Endothelial cell of umbilical vein (primary cell): ENCODE measurements at regions not wholly inside any gene's neighbourhood (a gene's known extent, or its start where the extent isn't known, plus 50 kb on each side); places are given as distances from the start of the nearest gene placed in this dataset.
"Not testable (repeated sequence)": the region's sequence is repeated elsewhere in the genome, so short reads cannot be mapped to it uniquely, and the experiment has no call there.

Experiments used
- BruUV-seq: library from RNA; stranded (reverse); fragments of 400-500 nt; replicated peaks from 2 replicates; lab custom pipeline; 2021; lab: Mats Ljungman, UMichigan
- CTCF ChIA-PET: fragments of 300-600, 350-600 bp; sonication (Branson Sonifier 250); formaldehyde crosslinking; loops from one replicate; lab custom pipeline; 2021; ENCODE audit warnings: antibody characterized with exemption, inconsistent platforms; lab: Charles Lee
- POLR2A ChIA-PET: fragments of 300-600, 350-600 bp; sonication (Branson Sonifier 250); formaldehyde crosslinking; loops from one replicate; lab custom pipeline; 2021; ENCODE audit warnings: antibody characterized with exemption, inconsistent platforms; lab: Charles Lee
- DNase-seq: peaks from one replicate; pipeline ENCODE4 v3.0.0-alpha.2; 2011; ENCODE audit warnings: low read depth, low spot score
- FAIRE-seq: peaks from 2 replicates; lab custom pipeline; 2011; peaks lifted over from hg19 to GRCh38; lab: Jason Lieb, UNC
- H2AFZ ChIP-seq: 2 replicates; pipeline ENCODE4 v1.6.0; 2012; ENCODE audit warnings: low read depth, low read length, control low read depth, inconsistent platforms
- H3K27ac ChIP-seq: 2 replicates; pipeline ENCODE4 v1.5.1; 2011; ENCODE audit warnings: low read depth, mild to moderate bottlenecking, control low read depth, low read length, moderate library complexity; ENCODE audit not compliant: insufficient read depth
- H3K27me3 ChIP-seq, 2 experiments: 2 replicates each; pipeline versions ENCODE4 v1.6.0 to v1.6.1; 2011; ENCODE audit warnings: low read length in 2 of 2, mixed read lengths in 1 of 2; ENCODE audit not compliant: control insufficient read depth in 2 of 2, insufficient read depth in 2 of 2
- H3K36me3 ChIP-seq, 2 experiments: 2 replicates in 1 of 2; 3 replicates in 1 of 2; pipeline ENCODE4 v1.5.1; 2011; ENCODE audit warnings: low read length in 2 of 2, mild to moderate bottlenecking in 1 of 2, moderate library complexity in 1 of 2; ENCODE audit not compliant: control insufficient read depth in 2 of 2, insufficient read depth in 2 of 2; ENCODE audit errors: extremely low read depth in 1 of 2
- H3K4me1 ChIP-seq: 3 replicates; pipeline ENCODE4 v1.5.1; 2011; ENCODE audit warnings: mild to moderate bottlenecking, low read length; ENCODE audit not compliant: control insufficient read depth, insufficient read depth; ENCODE audit errors: extremely low read depth
- H3K4me2 ChIP-seq: 2 replicates; pipeline ENCODE4 v1.6.1; 2011; ENCODE audit warnings: low read length, control low read depth, mixed read lengths; ENCODE audit not compliant: insufficient read depth
- H3K4me3 ChIP-seq, 3 experiments: fragments of 200-600 bp in 1 of 3; sonication (generic), shearing (Covaris generic) in 1 of 3; replicated peaks in 1 of 3; 2 replicates each; pipeline ENCODE4 v1.5.1; 2011 to 2016; ENCODE audit warnings: control low read depth in 3 of 3, low read length in 3 of 3, mild to moderate bottlenecking in 2 of 3, inconsistent platforms in 1 of 3, low read depth in 1 of 3, moderate library complexity in 1 of 3; ENCODE audit not compliant: insufficient read depth in 1 of 3
- H3K79me2 ChIP-seq: 2 replicates; pipeline ENCODE4 v1.6.0; 2012; ENCODE audit warnings: low read length, inconsistent platforms; ENCODE audit not compliant: control insufficient read depth, insufficient read depth
- H3K9ac ChIP-seq: replicated peaks from 2 replicates; pipeline ENCODE3; 2011; ENCODE audit warnings: low read length, control low read depth; ENCODE audit not compliant: insufficient read depth; ENCODE audit errors: extremely low read depth
- H3K9me1 ChIP-seq: replicated peaks from 3 replicates; pipeline ENCODE4 v1.6.0; 2011; ENCODE audit warnings: mild to moderate bottlenecking, low read length; ENCODE audit not compliant: control insufficient read depth, insufficient read depth; ENCODE audit errors: extremely low read depth
- H3K9me3 ChIP-seq: replicated peaks from 2 replicates; pipeline ENCODE4 v1.5.1; 2012; ENCODE audit warnings: low read length, inconsistent platforms; ENCODE audit not compliant: control insufficient read depth, insufficient read depth
- H4K20me1 ChIP-seq: replicated peaks from 2 replicates; pipeline ENCODE3; 2011; ENCODE audit warnings: mild to moderate bottlenecking, low read length; ENCODE audit not compliant: control insufficient read depth, insufficient read depth; ENCODE audit errors: extremely low read depth
- FOS ChIP-seq: IDR thresholded peaks from 2 replicates; pipeline ENCODE4 v1.6.1; 2011; ENCODE audit warnings: mild to moderate bottlenecking, low read length, moderate library complexity, borderline replicate concordance; ENCODE audit not compliant: insufficient read depth
- JUN ChIP-seq: IDR thresholded peaks from 2 replicates; pipeline ENCODE4 v1.6.1; 2011; ENCODE audit warnings: borderline replicate concordance, low read depth; ENCODE audit not compliant: insufficient read length, insufficient read depth
- dilution Hi-C: fragments of 300-500 bp; cut with MboI; formaldehyde crosslinking; loops from one replicate; pipeline ENCODE4 v1.15.0; 2019; ENCODE audit warnings: low sequenced_read_pairs; ENCODE audit not compliant: extremely low pct_ligation_motif_present
- intact Hi-C: fragments of 100-400 bp; cut with micrococcal nuclease; formaldehyde crosslinking; loops from one replicate; pipeline ENCODE4 v1.10.0; 2022

DNA sequence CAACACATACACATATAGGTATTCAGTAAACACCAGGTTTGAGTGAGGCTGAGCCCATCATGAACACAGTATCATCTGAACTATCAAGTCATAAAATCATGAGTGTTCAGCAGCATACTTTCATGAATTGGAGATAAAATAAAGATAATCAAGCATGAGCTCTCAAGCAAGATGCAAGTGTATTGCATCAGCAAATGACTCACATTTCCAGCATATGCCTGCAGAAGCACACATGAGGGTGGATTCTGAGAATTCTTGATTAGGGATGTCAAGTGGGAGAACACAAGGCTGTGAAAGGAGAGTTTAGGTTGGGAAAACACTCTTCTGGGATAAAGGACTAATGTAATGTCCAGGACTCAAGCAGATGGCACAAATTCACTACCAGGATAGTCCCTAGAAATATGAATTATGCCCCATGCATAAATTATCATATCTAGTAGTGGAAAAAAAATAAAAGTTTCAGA lies 299.2 kb downstream of the SRGAP2C start:
- intact Hi-C loops: no loop called here
- Histone ChIP-seq H3K4me3 (no peak overlapping the region), H3K4me1 (no peaks in the 10 kb centered on the region), H3K36me3 (no peaks in the 10 kb centered on the region), H3K27ac (no peak overlapping the region), H3K9me3 (no peaks in the 10 kb centered on the region), H3K79me2 (no peaks in the 10 kb centered on the region), H3K9ac (no peak overlapping the region), H2AFZ (no peak overlapping the region), H3K9me1 (no peaks in the 10 kb centered on the region), H3K4me2 (no peak overlapping the region), H4K20me1 (no peaks in the 10 kb centered on the region), H3K27me3 (no peaks in the 10 kb centered on the region)
- BruUV-seq: no TSS peak
- TF ChIP-seq FOS: peak; percentile 37
- no peak for TF ChIP-seq JUN
- FAIRE-seq (no peak), DNase-seq (no peak)
- ChIA-PET CTCF (no interaction called here), POLR2A (no interaction called here)
- dilution Hi-C loops: no loop called here

- peak; percentile 15 for FAIRE-seq
- H3K9ac ChIP-seq, H3K27me3 ChIP-seq, intact Hi-C loops, H3K79me2 ChIP-seq, DNase-seq, POLR2A ChIA-PET, H4K20me1 ChIP-seq, H3K4me3 ChIP-seq, H3K27ac ChIP-seq, H3K4me1 ChIP-seq, BruUV-seq, H2AFZ ChIP-seq, H3K4me2 ChIP-seq, H3K9me1 ChIP-seq, dilution Hi-C loops, H3K9me3 ChIP-seq, H3K36me3 ChIP-seq: not testable (repeated sequence)
- CTCF ChIA-PET: interaction anchor here (1.0 kb wide), 1 partner anchor 24 kb away, joined by 4 read pairs; no protein-coding TSS in a partner anchor
Measured at GRCh38 chr1:121494796-121495195, 310.0 kb downstream of the SRGAP2C start.

DNA sequence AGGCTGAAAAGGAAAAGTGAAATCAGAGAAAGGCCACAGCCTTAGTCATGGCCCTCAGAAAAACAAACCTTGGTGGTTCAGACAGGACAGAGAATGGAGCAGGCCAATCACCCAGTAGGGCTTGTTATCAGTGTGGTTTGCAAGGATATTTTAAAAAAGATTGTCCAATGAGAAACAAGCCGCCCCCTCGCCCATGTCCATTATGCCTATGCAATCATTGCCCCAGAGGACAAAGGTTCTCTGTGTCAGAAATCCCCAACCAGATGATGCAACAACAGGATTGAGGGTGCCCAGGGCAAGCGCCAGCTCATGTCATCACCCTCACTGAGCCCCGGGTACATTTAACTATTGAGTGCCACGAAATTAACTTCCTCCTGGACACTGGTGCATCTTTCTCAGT lies 326.7 kb downstream of the SRGAP2C start:
- POLR2A ChIA-PET, H3K4me2 ChIP-seq, CTCF ChIA-PET, H3K27me3 ChIP-seq, dilution Hi-C loops, H3K27ac ChIP-seq, H3K4me1 ChIP-seq, H3K9me1 ChIP-seq, H4K20me1 ChIP-seq, H3K9me3 ChIP-seq, H3K9ac ChIP-seq, H2AFZ ChIP-seq, BruUV-seq, H3K4me3 ChIP-seq, DNase-seq, FAIRE-seq, H3K36me3 ChIP-seq, H3K79me2 ChIP-seq: not testable (repeated sequence)
- intact Hi-C loops: loop anchor here (1.0 to 10.0 kb wide), 2 partner anchors 8 to 73 kb away; no protein-coding TSS in a partner anchor

GRCh38 chr1:121511876-121512275 lies 327.1 kb downstream of the SRGAP2C start:
- FAIRE-seq, H3K27ac ChIP-seq, H3K79me2 ChIP-seq, H3K4me2 ChIP-seq, dilution Hi-C loops, H3K9ac ChIP-seq, CTCF ChIA-PET, DNase-seq, H3K4me3 ChIP-seq, H4K20me1 ChIP-seq, H3K4me1 ChIP-seq, H2AFZ ChIP-seq, H3K36me3 ChIP-seq, H3K27me3 ChIP-seq, H3K9me1 ChIP-seq, H3K9me3 ChIP-seq, BruUV-seq, POLR2A ChIA-PET: not testable (repeated sequence)
- intact Hi-C loops: loop anchor here (1.0 to 10.0 kb wide), 2 partner anchors 7 to 73 kb away; no protein-coding TSS in a partner anchor
